ENCODE measurements at regions not wholly inside any gene's neighbourhood (a gene's known extent, or its start where the extent isn't known, plus 50 kb on each side); places are given as distances from the start of the nearest gene placed in this dataset.

- TF ChIP-seq, protein P1, sequence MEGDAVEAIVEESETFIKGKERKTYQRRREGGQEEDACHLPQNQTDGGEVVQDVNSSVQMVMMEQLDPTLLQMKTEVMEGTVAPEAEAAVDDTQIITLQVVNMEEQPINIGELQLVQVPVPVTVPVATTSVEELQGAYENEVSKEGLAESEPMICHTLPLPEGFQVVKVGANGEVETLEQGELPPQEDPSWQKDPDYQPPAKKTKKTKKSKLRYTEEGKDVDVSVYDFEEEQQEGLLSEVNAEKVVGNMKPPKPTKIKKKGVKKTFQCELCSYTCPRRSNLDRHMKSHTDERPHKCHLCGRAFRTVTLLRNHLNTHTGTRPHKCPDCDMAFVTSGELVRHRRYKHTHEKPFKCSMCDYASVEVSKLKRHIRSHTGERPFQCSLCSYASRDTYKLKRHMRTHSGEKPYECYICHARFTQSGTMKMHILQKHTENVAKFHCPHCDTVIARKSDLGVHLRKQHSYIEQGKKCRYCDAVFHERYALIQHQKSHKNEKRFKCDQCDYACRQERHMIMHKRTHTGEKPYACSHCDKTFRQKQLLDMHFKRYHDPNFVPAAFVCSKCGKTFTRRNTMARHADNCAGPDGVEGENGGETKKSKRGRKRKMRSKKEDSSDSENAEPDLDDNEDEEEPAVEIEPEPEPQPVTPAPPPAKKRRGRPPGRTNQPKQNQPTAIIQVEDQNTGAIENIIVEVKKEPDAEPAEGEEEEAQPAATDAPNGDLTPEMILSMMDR (conservative IDR thresholded peaks at IDR 0.05; ENCODE audit: low read length): no peak
- TF ChIP-seq EZH2phosphoT487 (IDR thresholded peaks at IDR 0.05; ENCODE audit: borderline replicate concordance): no peak
Measured at GRCh38 chr7:38060116-38060515, 117.9 kb upstream of the STARD3NL start.
